Erythroblast (primary cell): ENCODE measurements at regions not wholly inside any gene's neighbourhood (a gene's known extent, or its start where the extent isn't known, plus 50 kb on each side); places are given as distances from the start of the nearest gene placed in this dataset.

ENCODE experiments used
- GATA1 ChIP-seq: IDR thresholded peaks from 2 replicates; pipeline ENCODE4 v1.6.1; 2011; ENCODE audit warnings: low read depth, mild to moderate bottlenecking, control low read depth, low read length, moderate library complexity
- POLR2A ChIP-seq: IDR thresholded peaks from 2 replicates; pipeline ENCODE4 v1.6.1; 2011; ENCODE audit warnings: mild to moderate bottlenecking, low read length

GRCh38 chr16:86447228-86447627, 63.1 kb upstream of the FOXF1 start:
- TF ChIP-seq POLR2A (no peak), GATA1 (no peak)
